HG03045 (cell line): ENCODE measurements at regions not wholly inside any gene's neighbourhood (a gene's known extent, or its start where the extent isn't known, plus 50 kb on each side); places are given as distances from the start of the nearest gene placed in this dataset.
"Not testable (repeated sequence)": the region's sequence is repeated elsewhere in the genome, so short reads cannot be mapped to it uniquely, and the experiment has no call there.

Experiments used
- ATAC-seq: cut with Tn5 transposase; IDR thresholded peaks from one replicate; pipeline ENCODE4 v1.9.1; 2021; ENCODE audit warnings: mild to moderate bottlenecking, moderate library complexity; ENCODE audit not compliant: unreplicated experiment

DNA sequence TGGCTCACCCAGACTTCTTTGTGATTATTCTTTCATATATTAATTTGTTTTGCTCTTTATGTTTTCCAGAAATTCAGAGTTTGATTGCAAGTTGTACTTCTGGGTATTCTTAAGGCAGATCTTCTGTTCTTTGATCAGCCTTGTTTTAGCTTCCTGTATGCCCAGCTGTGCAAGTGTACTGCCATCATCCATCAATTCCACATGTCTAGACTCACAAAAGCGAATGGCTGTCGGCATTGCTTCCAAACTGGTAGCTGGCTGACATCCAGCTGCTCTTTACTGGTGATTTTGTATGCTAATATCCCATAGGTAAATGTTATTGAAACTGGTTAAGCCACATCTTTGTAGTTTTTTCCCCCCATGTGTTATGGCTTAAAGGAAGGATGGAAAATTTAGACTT is 1084.8 kb upstream of the CITED2 start:
- ATAC-seq, result no peak

DNA sequence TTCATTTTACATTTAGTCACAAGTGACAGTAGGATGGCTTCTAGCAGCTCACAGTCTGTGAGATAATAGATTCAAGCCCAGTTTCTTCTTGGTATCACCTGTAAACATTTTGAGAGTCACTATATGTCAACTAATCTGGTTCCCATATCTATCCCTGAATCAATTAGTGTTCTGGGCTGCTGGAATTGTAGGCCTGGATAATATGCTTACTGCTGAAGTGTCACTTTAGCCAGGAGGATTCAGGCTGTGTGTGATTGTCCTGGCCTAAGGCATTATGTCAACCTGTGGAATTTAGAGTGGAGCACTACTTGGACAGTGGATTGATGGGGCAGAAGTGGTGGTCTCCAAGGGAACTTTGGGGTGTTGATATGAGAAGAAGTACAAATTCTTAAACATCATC is 1071.8 kb upstream of the CITED2 start:
- no peak for ATAC-seq

DNA sequence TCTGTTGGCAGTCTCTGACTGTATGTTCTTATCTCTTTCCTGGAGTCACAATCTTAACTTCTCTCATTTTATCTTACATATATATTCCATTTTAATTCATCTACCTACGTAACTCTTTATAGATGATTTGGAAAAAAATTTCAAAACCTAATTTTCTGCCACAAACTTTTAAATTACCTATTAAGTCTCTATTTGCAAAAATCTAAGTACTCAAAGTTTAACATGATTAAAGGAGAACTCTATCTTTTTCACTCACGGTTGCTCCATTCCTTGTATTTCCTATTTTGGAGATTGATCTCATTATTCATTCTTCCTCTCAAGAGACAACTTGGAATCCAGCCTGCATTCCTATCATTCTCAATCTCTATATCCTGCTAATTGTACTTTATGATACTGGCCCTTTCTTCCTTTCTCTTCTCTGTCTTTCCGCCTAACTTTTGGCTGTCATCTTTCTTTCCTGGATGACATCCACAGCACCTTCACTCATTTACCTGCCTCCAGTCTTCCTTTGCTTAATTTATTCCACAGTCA is 1071.1 kb upstream of the CITED2 start:
- ATAC-seq, result no peak

DNA sequence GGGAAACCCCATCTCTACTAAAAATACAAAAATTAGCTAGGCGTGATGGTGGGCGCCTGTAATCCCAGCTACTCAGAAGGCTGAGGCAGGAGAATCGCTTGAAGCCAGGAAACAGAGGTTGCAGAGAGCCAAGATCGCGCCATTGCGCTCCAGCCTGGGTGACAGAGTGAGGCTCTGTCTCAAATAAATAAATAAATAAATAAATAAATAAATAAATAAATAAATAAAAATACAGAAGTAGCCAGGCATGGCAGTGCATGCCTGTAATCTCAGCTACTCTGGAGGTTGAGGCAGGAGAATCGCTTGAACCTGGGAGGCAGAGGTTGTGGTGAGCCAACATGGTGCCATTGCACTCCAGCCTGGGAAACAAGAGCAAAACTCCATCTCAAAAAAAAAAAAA is 1068.7 kb upstream of the CITED2 start:
- ATAC-seq, result not testable (repeated sequence)

GRCh38 chr6:140441256-140441655 is 1066.8 kb upstream of the CITED2 start:
- no peak for ATAC-seq

- ATAC-seq, result no peak
These were observed 1065.9 kb upstream of the CITED2 start for GRCh38 chr6:140440223-140440835.

GRCh38 chr6:140438346-140438735 is 1063.9 kb upstream of the CITED2 start:
- ATAC-seq, result no peak

DNA sequence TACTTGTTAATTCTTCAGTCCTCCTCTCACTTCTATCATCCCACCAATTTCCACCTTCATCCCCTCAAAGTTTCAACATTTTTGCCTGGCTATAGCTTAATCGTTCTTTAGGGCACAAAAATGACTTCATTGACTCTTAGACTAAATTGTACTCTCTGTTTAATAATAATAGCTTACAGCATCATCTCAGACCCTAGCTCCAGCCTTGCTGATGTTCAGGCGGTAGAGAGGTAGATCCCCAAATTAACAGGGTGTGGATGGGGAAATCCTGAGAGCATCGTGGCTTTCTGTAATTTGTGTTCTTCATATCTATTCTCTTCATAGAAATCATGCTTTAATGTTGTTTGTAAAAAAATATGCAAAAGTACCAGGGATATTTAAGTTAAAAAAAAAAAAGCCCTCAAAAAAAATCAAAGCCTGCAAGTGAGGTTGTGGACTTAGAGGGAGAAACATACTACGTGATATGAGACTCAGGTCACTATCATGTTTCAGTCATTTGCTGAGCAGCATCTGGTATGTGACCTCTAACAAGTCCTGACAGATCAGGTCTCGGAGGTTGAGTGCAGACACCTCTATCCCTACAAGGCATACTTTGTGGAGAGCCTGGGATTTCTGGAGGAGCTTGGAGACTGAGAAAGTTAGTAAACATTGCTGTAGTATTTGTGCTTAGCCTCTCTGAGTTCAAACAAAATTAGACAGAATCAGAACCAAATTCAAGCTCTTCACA is 1063.3 kb upstream of the CITED2 start:
- no peak for ATAC-seq

DNA sequence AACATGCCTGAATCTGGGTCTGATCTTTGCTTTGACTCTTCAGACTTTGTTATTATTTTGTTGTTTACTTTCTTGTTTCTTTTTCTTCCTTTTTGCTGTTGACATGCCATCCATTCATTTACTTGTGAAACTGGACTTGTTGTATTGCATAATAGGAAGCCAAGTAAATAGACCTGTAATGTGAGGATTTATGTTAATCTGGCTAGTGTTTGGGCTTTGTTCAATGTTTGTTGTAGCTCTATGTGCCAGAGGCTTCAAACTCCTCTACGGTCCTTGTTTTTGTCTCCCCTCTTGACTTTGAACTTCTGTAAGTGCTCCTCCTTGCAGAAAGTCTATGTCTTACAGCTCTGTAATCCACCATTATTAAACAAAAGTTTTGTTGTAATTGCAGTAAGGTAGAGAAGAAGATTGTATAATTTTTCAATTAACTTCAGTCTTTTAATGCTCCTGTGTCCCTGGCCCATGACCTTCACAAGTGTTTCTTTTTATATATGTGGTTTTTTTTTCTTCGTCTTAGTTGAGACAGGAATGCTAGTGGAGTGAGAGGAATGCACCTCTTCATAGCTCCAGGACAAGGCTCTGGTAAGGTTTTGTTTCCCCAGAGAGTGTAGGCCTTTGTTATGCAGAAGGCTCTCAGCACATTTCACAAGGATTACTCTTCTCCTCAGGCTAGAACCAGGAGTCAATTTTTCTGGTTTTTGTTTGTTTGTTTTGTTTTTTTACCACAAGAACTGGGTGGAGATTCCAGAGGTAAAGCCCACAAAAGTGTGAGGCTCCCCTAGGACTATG is 1061.8 kb upstream of the CITED2 start:
- ATAC-seq, result no peak

DNA sequence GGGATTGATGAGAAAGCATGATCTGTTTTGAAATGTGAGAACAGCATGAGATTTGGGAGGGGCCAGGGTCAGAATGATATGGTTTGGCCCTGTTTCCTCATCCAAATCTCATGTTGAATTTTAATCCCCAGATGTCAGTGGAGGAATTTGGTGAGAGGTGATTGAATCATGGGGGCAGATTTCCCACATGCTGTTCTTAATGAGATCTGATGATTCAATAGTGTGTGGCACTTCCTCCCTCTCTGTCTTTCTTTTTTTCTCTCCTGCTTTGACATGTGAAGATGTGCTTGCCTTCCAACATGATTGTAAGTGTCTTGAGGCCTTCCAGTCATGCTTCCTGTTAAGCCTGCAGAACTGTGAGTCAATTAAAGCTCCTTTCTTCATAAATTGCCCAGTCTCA is 1060.3 kb upstream of the CITED2 start:
- ATAC-seq, result no peak

DNA sequence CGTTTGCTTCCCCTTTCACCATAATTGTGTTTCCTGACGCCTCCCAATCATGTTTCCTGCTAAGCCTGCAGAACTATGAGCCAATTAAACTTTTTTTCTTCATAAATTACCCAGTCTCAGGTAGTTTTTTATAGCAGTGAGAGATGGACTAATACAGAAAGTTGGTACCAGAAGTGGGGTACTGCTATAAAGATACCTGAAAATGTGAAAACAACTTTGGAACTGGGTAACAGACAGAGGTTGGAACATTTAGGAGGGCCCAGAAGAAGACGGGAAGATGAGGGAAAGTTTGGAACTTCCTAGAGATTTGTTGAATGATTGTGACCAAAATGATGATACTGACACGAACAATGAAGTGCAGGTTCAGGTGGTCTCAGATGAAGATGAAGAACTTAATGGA is 1058.6 kb upstream of the CITED2 start:
- ATAC-seq, result no peak

DNA sequence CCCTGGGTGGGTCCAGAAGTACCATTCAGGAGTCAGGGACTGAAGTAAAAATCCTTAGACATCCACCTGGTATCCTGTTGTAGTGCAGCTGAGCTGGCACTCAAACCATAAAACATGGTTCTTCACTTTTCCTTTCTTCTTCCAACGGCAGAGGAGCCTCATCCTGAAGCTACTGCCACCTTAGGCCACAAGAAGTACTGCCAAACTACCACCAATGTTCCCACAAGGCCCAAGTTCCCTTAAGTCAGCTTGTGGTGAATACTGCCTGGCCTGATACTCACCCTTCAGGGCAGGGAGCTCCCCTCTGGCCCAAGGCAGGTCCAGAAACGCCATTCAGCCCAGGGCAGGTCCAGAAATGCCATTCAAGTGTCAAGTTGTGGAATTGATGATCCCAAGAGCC is 1053.4 kb upstream of the CITED2 start:
- ATAC-seq, result no peak

DNA sequence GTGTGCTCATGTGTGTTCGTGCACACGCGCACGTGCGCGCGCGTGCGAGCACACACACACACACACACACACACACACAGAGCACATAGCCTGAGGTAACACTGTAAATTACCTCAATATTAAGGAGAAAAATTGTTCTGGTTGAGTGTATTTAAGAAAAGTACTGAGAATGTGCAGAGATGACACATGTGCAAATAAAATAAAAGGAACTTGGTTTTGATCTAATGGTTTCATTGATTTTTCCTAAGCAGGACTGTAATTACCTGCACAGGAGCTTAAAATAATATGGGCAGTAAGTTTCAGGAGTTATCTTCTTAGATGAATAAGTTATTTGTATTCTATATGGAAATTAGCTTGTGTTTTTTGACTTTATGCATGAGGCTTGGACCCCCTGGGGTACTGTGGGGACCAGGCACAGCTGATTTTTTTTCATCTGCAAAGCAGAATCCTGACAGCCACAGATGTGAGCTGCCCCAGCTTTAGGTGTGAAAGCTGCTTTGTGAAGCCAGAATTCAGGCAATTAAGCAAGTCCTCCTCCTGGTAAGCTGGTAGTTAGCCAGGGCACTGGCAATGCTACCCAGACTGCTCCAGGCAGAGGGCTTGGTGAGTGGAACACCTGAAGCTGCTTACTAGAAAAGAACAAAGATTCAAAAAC is 1040.6 kb upstream of the CITED2 start:
- no peak for ATAC-seq

- ATAC-seq, result no peak
These were observed 1028.6 kb upstream of the CITED2 start for GRCh38 chr6:140403020-140403419.

GRCh38 chr6:140401761-140402160 is 1027.3 kb upstream of the CITED2 start:
- no peak for ATAC-seq

DNA sequence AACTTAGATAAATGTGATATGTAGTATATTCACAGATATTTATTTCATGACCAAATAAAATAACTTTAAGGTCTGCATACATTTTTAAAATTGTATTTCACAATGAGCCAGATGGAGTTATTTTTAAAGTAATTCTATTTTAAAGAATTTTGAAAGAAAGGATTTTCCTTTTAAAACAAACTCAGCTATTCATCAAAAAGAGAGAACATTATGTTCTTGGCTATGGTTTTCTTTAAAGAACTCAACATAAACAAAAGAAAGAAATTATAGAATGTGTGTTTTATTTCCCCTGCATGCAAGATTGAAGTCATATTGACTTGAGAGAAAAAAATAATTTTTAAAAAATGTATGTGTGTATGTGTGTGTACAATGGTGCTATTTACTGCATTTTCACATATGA is 1023.6 kb upstream of the CITED2 start:
- ATAC-seq, result no peak

GRCh38 chr6:140397106-140397505 is 1022.7 kb upstream of the CITED2 start:
- ATAC-seq, result no peak

GRCh38 chr6:140393665-140394540 is 1019.5 kb upstream of the CITED2 start:
- ATAC-seq, result no peak

DNA sequence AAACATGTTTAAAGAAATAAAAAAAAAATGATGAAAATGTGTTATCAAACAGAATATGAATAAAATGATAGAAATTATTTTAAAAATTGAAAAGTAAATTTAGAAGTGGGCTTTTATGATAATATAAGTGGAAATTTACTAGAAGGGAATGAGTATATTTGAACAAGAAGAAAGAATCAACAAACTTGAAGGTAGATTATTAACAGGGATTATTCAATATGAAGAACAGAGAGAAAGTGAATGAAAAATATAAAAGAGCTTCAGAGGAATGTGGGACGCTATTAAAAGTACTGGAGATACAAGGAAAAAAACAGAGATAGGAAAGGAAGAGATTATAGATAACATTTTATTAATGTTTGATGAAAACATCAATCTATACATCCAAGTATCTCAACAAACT is 1014.4 kb upstream of the CITED2 start:
- ATAC-seq, result no peak

GRCh38 chr6:140388192-140388802 is 1013.8 kb upstream of the CITED2 start:
- ATAC-seq, result no peak
